Esophagus squamous epithelium (tissue), 5 donors: ENCODE measurements at regions not wholly inside any gene's neighbourhood (a gene's known extent, or its start where the extent isn't known, plus 50 kb on each side); places are given as distances from the start of the nearest gene placed in this dataset.

Source experiments
- DNase-seq: peaks from one replicate; lab custom pipeline; 2025; lab: John Stamatoyannopoulos, UW
- H3K27ac ChIP-seq, 4 donors: fragments of 200-600 bp; sonication (generic); one replicate each; pipeline ENCODE4 v1.5.1; 2016 to 2019; ENCODE audit warnings: mild to moderate bottlenecking in 1 of 4
- H3K27me3 ChIP-seq, 4 donors: fragments of 200-600 bp; sonication (generic); 1 replicate in 3 of 4; 2 replicates in 1 of 4; pipeline versions ENCODE4 v1.5.1 to v1.6.0; 2017 to 2021; ENCODE audit warnings: antibody characterized with exemption in 1 of 4
- H3K36me3 ChIP-seq, 3 donors: fragments of 200-600 bp; sonication (generic); one replicate each; pipeline ENCODE4 v1.5.1; 2016 to 2019
- H3K4me1 ChIP-seq, 3 donors: fragments of 200-600 bp; sonication (generic); one replicate each; pipeline ENCODE4 v1.5.1; 2017 to 2019
- H3K4me3 ChIP-seq, 4 donors: fragments of 200-600 bp; sonication (generic); 1 replicate in 3 of 4; 2 replicates in 1 of 4; pipeline ENCODE4 v1.5.1; 2016 to 2019; ENCODE audit warnings: mild to moderate bottlenecking in 2 of 4, moderate library complexity in 1 of 4
- H3K9me3 ChIP-seq, 3 donors: fragments of 200-600 bp; sonication (generic); one replicate each; pipeline ENCODE4 v1.5.1; 2016 to 2019
- POLR2A ChIP-seq, 4 donors: fragments of 450-650 bp; IDR thresholded peaks; one replicate each; pipeline ENCODE4 v1.6.1; 2017; ENCODE audit warnings: antibody characterized with exemption in 4 of 4, mild to moderate bottlenecking in 4 of 4, moderate library complexity in 3 of 4
- WGBS, 2 donors: methylation state at CpG; one replicate each; pipeline ENCODE4 v1.1.5; 2018; 5-methylcytosine and 5-hydroxymethylcytosine counted together
- intact Hi-C: fragments of 100-400 bp; cut with DNase I; formaldehyde crosslinking; loops from one replicate; pipeline ENCODE4 v1.15.0; 2022
- TF ChIP-seq, protein P1 (sequence below), 6 experiments: fragments of 450-650 bp in 4 of 6; fragments of 200-600 bp in 2 of 6; sonication (generic) in 2 of 6; IDR thresholded peaks; one replicate each; pipeline ENCODE4 v1.5.1; 2016 to 2019; ENCODE audit warnings: antibody characterized with exemption in 6 of 6, mild to moderate bottlenecking in 4 of 6, moderate library complexity in 4 of 6
- donor health status: DM: yes; HTN: yes; CAD: no.

DNA sequence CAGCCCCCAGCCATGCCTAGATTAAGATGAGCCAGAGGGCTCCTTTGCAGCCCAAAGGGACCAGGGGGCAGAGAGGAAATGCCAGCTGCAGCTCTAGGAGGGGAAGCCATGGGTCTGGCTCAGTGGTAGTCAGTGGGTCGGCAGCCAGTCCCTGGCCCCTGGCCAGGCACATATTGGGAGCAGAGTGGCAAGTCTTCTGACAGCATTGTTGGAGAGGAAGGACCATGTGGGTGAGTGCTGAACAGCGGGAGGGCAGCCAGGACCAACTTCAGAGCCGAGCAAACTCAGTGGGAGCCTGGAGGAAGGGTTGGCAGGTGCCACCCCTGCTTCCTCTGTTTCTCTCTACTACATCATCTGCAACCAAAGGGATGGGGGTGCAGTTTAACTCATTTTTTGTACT, 140.5 kb upstream of the PELI1 start:
- Histone ChIP-seq H3K4me1 (peaks cover 0 to 18% (median 3%) of the 10 kb centered on the region in 3 donors), H3K27ac (no peak overlapping the region), H3K27me3 (no peaks in the 10 kb centered on the region), H3K36me3 (no peaks in the 10 kb centered on the region), H3K9me3 (no peaks in the 10 kb centered on the region), H3K4me3 (no peak overlapping the region)
- 63% methylated on average over 3 of the region's 3 CpGs for WGBS, 2 donors
- TF ChIP-seq, protein P1, sequence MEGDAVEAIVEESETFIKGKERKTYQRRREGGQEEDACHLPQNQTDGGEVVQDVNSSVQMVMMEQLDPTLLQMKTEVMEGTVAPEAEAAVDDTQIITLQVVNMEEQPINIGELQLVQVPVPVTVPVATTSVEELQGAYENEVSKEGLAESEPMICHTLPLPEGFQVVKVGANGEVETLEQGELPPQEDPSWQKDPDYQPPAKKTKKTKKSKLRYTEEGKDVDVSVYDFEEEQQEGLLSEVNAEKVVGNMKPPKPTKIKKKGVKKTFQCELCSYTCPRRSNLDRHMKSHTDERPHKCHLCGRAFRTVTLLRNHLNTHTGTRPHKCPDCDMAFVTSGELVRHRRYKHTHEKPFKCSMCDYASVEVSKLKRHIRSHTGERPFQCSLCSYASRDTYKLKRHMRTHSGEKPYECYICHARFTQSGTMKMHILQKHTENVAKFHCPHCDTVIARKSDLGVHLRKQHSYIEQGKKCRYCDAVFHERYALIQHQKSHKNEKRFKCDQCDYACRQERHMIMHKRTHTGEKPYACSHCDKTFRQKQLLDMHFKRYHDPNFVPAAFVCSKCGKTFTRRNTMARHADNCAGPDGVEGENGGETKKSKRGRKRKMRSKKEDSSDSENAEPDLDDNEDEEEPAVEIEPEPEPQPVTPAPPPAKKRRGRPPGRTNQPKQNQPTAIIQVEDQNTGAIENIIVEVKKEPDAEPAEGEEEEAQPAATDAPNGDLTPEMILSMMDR (IDR thresholded peaks at IDR 0.05): no peak
- TF ChIP-seq POLR2A (IDR thresholded peaks at IDR 0.05): no peak
- intact Hi-C loops: no loop called here
- no peak for DNase-seq

DNA sequence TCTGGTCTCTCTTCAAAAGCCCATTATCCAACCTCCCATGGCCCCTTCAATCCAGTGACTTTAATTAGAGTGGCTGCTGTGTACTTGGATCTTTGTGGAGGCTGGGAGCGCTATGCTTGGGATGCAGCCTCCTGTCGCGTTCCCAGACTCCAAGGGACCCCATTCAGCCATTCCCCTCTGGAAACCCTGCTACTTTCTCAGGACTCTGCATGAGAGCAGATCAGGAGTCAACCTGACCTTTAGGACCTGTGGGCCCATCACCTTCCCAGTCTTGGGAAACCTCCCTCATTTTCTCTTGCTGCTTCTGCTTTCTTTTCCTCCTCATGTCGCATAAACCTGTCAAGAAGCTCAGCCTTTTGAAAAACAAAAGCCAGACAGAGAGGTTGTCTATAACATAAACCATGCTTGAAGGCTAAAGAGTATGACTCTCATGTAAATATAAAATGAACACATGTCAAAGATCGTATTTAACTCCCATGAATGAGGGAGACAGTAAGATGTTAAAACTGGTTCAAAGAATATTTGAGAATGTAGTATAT, 143.1 kb upstream of the PELI1 start:
- Histone ChIP-seq H3K36me3 (no peaks in the 10 kb centered on the region), H3K27me3 (no peaks in the 10 kb centered on the region), H3K9me3 (no peaks in the 10 kb centered on the region), H3K4me1 (peaks cover 0 to 35% (median 3%) of the 10 kb centered on the region in 3 donors), H3K27ac (no peak overlapping the region), H3K4me3 (no peak overlapping the region)
- no peak for DNase-seq
- WGBS, 2 donors: 94 to 96% methylated on average over 4 of the region's 5 CpGs
- TF ChIP-seq POLR2A (IDR thresholded peaks at IDR 0.05): no peak
- TF ChIP-seq, protein P1 (IDR thresholded peaks at IDR 0.05): no peak
- intact Hi-C loops: no loop called here

DNA sequence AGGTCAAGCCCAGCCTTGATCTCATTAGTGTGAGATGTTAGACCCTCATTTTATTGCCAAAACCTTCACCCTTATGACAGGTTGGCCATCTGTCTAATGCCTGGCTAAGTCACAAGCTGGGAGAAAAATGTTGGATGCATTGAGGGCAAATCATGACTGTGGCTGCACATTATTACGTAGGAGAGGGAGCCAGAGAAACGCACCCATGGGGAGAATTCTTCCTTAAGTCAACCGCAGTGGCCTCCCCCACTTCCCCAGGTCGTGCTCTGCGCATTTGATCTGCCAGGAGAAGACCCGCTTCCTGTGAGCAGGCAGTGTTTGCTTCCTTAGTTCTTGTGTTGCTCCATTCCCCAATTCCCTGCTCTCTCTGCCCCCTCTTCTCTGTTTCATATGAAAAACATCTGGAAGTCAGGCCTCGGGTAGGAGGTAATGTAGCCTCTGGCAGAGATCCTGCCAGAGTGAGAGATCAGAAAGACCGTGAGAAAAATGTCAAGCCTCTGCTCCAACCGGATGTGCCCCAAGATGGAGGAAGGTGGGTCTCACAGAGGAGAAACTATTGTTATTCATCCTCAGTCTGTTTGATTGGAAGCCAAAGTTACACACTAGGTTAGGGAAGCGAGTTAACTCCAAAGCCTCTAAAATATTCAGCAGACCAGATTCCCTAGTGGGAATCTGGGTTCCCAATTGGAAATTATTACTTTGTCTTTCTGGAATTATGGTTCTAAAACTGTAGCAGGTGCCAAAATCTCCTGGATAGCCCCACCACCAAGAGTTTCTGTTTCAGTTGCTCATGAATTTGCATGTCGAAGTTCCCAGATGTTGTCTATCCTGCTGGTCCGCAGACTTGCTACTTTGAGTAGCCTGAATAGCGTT, 144.3 kb upstream of the PELI1 start:
- Histone ChIP-seq H3K36me3 (no peaks in the 10 kb centered on the region), H3K4me3 (no peak overlapping the region), H3K4me1 (peaks cover 0 to 32% (median 3%) of the 10 kb centered on the region in 3 donors), H3K9me3 (no peaks in the 10 kb centered on the region), H3K27ac (peak overlapping the region in 3 of 4 donors; percentile 13 to 47 (median 26)), H3K27me3 (no peaks in the 10 kb centered on the region)
- WGBS, 2 donors: 68 to 78% methylated on average over 12 of the region's 13 CpGs
- no peak for DNase-seq
- TF ChIP-seq POLR2A (IDR thresholded peaks at IDR 0.05): no peak
- TF ChIP-seq, protein P1 (IDR thresholded peaks at IDR 0.05): no peak
- intact Hi-C loops: no loop called here

DNA sequence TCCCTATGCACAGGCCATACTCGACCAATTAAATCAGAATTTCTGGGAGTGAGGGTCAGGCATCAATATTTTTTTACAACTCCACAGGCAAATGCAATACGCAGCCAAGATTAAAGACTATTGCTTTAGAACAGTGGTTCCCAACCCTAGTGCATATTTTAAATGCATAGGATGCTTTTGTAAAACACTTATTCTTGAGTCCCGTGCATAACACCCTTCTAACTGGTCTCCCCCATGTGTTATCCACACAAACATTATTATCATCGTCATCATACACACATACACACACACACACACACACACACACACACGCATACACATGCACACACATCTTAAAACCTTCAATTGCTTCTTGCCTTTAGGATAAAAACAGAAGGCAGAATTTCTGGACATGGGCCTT, 145.0 kb upstream of the PELI1 start:
- TF ChIP-seq, protein P1 (IDR thresholded peaks at IDR 0.05): no peak
- TF ChIP-seq POLR2A (IDR thresholded peaks at IDR 0.05): no peak
- H3K36me3 ChIP-seq: no peaks in the 10 kb centered on the region
- WGBS, 2 donors: 75 to 85% methylated on average over 4 to 5 of the region's 5 CpGs
- no peaks in the 10 kb centered on the region for H3K27me3 ChIP-seq
- H3K4me3 ChIP-seq: no peak overlapping the region
- no peak for DNase-seq
- no peaks in the 10 kb centered on the region for H3K9me3 ChIP-seq
- H3K27ac ChIP-seq: peak overlapping the region in 1 of 4 donors; percentile 26
- intact Hi-C loops: no loop called here
- H3K4me1 ChIP-seq: peaks cover 0 to 25% (median 3%) of the 10 kb centered on the region in 3 donors

DNA sequence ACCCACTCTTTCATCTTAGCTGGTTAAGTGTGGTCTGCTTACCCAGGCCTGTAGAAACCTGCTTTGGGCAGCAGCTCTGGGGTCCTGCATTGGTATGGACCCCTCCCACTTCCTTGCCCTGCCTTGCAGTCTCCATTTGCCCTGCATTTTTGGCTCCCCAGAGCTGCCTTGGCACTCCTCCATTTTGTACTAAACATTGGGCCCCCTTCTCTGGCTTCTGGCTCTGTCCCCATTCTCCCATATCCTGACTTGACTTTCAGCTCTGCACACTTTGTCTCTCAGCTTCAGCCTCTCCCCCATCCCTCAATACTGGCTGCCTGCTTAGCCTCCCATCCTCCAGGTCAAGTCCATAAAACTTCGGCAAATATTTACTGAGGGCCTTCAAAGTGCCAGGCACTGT, 145.5 kb upstream of the PELI1 start:
- TF ChIP-seq POLR2A (IDR thresholded peaks at IDR 0.05): no peak
- TF ChIP-seq, protein P1 (IDR thresholded peaks at IDR 0.05): no peak
- Histone ChIP-seq H3K27me3 (no peaks in the 10 kb centered on the region), H3K27ac (no peak overlapping the region), H3K9me3 (no peaks in the 10 kb centered on the region), H3K4me3 (no peak overlapping the region), H3K36me3 (no peaks in the 10 kb centered on the region), H3K4me1 (peaks cover 0 to 24% (median 3%) of the 10 kb centered on the region in 3 donors)
- DNase-seq: no peak
- intact Hi-C loops: no loop called here
- WGBS, 2 donors: 80 to 100% methylated on average over 1 of the region's 1 CpG
